ENCODE measurements at regions not wholly inside any gene's neighbourhood (a gene's known extent, or its start where the extent isn't known, plus 50 kb on each side); places are given as distances from the start of the nearest gene placed in this dataset.

- TF ChIP-seq ZFP3 (CRISPR knock-in tag; IDR thresholded peaks at IDR 0.05), result no peak
- no peak for TF ChIP-seq CSDC2 (CRISPR knock-in tag; IDR thresholded peaks at IDR 0.05)
- TF ChIP-seq PATZ1 (CRISPR knock-in tag; IDR thresholded peaks at IDR 0.05; ENCODE audit: borderline replicate concordance), result no peak
- no peak for TF ChIP-seq OSR1 (CRISPR knock-in tag; IDR thresholded peaks at IDR 0.05)
These were observed 346.2 kb upstream of the MMS22L start (continued) for GRCh38 chr6:97629180-97629579.

GRCh38 chr6:97630604-97631003 lies 347.6 kb upstream of the MMS22L start:
- ATAC-seq, result peak; percentile 82
- TF ChIP-seq CREB5 (CRISPR knock-in tag; IDR thresholded peaks at IDR 0.05; ENCODE audit: low read depth) (0 out of 2 replicates have a peak, but pooled peaks have one; percentile 25), ZNF8 (CRISPR knock-in tag; IDR thresholded peaks at IDR 0.05) (no peak), ZFP3 (CRISPR knock-in tag; IDR thresholded peaks at IDR 0.05) (no peak), BACH2 (CRISPR knock-in tag; IDR thresholded peaks at IDR 0.05; ENCODE audit: borderline replicate concordance) (no peak), ZC3H10 (CRISPR knock-in tag; IDR thresholded peaks at IDR 0.05) (peak; percentile 74; the same call in 1 of the 2 replicates), ISL1 (CRISPR knock-in tag; IDR thresholded peaks at IDR 0.05) (peak; percentile 93), TOX (CRISPR knock-in tag; IDR thresholded peaks at IDR 0.05; ENCODE audit: borderline replicate concordance) (peak; percentile 50; the same call in 1 of the 2 replicates)

- TF ChIP-seq BACH2 (CRISPR knock-in tag; IDR thresholded peaks at IDR 0.05; ENCODE audit: borderline replicate concordance) (no peak), ZNF565 (CRISPR knock-in tag; conservative IDR thresholded peaks at IDR 0.05; ENCODE audit: low read depth) (no peak), CSDC2 (CRISPR knock-in tag; IDR thresholded peaks at IDR 0.05) (no peak), SNAI2 (CRISPR knock-in tag; IDR thresholded peaks at IDR 0.05) (no peak), ZFP3 (CRISPR knock-in tag; IDR thresholded peaks at IDR 0.05) (no peak), CREB5 (CRISPR knock-in tag; IDR thresholded peaks at IDR 0.05; ENCODE audit: low read depth) (no peak), OSR1 (CRISPR knock-in tag; IDR thresholded peaks at IDR 0.05) (no peak), CSRNP3 (CRISPR knock-in tag; IDR thresholded peaks at IDR 0.05) (no peak), TOX (CRISPR knock-in tag; IDR thresholded peaks at IDR 0.05; ENCODE audit: borderline replicate concordance) (no peak), RARB (CRISPR knock-in tag; IDR thresholded peaks at IDR 0.05) (no peak), POU6F1 (CRISPR knock-in tag; IDR thresholded peaks at IDR 0.05; ENCODE audit: borderline replicate concordance, low read depth) (no peak), ZNF70 (CRISPR knock-in tag; IDR thresholded peaks at IDR 0.05) (no peak), ZFP30 (CRISPR knock-in tag; IDR thresholded peaks at IDR 0.05) (no peak)
- peak; percentile 69 for ATAC-seq
These were observed 349.3 kb upstream of the MMS22L start for GRCh38 chr6:97632341-97632740.

- TF ChIP-seq BACH2 (CRISPR knock-in tag; IDR thresholded peaks at IDR 0.05; ENCODE audit: borderline replicate concordance) (no peak), PATZ1 (CRISPR knock-in tag; IDR thresholded peaks at IDR 0.05; ENCODE audit: borderline replicate concordance) (no peak), TOX (CRISPR knock-in tag; IDR thresholded peaks at IDR 0.05; ENCODE audit: borderline replicate concordance) (no peak), SNAI2 (CRISPR knock-in tag; IDR thresholded peaks at IDR 0.05) (no peak), CREB5 (CRISPR knock-in tag; IDR thresholded peaks at IDR 0.05; ENCODE audit: low read depth) (no peak), OSR1 (CRISPR knock-in tag; IDR thresholded peaks at IDR 0.05) (no peak), TCF4 (CRISPR knock-in tag; IDR thresholded peaks at IDR 0.05; ENCODE audit: borderline replicate concordance) (no peak), ZC3H10 (CRISPR knock-in tag; IDR thresholded peaks at IDR 0.05) (no peak), GLIS3 (CRISPR knock-in tag; IDR thresholded peaks at IDR 0.05) (no peak), POU6F1 (CRISPR knock-in tag; IDR thresholded peaks at IDR 0.05; ENCODE audit: borderline replicate concordance, low read depth) (no peak), PPARA (CRISPR knock-in tag; IDR thresholded peaks at IDR 0.05; ENCODE audit: borderline replicate concordance) (no peak), ZFP30 (CRISPR knock-in tag; IDR thresholded peaks at IDR 0.05) (no peak), ZFP3 (CRISPR knock-in tag; IDR thresholded peaks at IDR 0.05) (no peak)
These were observed 356.7 kb upstream of the MMS22L start for GRCh38 chr6:97639702-97640101.

More at GRCh38 chr6:97639702-97640101, 356.7 kb upstream of the MMS22L start:
- no peak for ATAC-seq

Measured in SK-N-SH treated with all-trans-retinoic acid at 6 μM for 48 hours (cell line).